ENCODE measurements at regions not wholly inside any gene's neighbourhood (a gene's known extent, or its start where the extent isn't known, plus 50 kb on each side); places are given as distances from the start of the nearest gene placed in this dataset.

DNA sequence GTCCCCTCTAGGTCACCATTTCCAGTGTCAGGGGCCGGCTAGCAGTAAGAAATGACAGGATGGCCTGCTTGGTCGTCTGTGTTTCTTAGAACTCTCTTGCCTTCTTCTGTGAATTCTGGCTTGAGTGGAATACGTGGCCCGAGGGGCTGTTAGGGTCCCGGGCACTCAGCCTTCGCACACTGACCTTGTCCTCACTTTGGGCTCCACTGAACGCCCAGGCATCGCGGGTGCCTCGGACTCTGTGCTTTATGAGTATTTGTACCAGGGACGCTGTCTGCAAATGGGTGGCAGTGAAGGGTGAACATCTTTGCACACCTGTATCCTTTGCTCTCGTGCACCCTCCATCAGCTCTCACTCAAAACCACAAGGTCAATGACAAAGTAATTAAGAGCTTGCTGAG, 123.4 kb upstream of the ANO1 start:
- DNase-seq = no peak

DNA sequence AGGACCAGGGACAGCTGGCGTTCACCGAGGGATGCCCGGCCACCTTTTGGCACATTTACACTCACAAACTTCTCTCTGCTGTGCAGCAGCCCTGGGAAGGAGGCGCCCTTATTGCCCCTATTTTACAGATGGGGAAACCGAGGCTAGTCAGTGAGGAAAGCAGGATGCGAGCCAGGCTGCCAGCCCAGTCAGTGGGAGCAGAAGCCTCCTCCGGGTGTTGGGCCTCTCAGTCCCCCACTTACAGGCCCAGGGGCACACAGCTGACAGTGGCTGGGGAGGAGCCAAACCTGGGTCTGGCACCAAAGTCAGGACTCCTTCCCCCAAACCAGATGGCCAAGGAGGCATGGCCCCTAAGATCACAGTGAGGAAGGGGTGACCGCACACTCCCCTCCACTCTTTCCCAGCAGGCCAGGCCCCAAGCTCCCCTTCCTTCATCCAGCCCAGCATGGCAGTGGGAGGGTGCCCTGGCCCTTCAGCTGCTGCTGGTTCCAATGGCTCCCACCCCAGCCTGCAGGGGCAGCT, 121.4 kb upstream of the ANO1 start:
- DNase-seq = no peak

DNA sequence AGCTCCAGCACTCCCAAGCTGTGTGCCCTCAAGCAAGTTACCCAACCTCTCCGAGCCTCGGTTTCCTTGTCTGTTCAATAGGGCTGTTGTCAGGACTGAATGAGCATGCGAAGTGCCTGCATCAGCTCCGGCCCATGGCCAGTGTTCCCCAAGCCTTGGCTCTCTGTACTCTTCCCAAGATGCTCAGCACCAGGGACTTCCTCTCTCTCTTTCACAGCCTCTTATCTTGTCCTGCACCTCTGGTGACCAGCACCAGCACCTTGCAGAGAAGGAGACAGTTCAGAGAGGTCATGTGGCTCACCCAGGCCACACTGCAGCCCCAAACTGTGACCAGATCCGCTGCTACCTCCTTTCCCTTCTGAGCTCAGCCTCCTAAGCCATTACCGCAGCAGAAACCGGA, 120.3 kb upstream of the ANO1 start:
- DNase-seq = no peak

DNA sequence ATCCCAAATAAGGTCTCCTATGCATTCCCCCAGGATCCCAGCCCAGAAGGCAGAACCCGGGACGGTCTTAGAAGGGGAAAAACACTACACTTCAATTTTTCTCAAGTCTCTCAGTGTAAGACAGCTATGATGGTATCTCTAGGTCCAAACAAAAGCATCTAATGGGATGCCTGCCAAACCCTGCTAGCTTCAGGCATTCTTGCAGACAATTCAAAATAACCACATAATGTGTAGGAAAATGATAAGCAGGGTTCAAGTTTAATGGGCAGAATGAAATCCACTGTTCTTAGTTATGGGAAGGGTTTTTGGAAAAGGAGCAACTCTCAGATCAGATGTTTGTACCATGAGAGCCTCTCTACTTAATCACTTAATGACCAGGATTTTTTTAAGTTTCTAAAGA, 119.8 kb upstream of the ANO1 start:
- DNase-seq = no peak

DNA sequence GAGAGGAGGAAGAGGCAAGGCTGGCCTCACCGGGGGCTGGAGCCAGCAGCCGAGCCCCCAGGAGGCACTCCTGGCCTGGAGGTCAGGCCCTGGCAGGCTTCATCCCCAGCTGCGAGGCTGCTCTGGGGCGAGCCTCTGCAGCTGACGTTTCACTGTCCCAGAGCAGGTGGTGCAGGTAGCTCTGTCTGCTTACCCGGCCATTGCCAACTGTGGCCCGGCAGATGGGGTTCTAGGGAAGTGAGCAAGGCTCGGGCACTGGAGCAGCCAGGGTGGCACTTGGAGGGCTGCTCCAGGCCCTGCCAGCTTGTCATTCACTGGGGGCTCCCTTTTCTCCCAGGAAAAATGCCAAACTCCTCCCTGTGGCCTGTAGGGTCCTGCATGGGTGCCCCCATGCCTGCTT, 118.7 kb upstream of the ANO1 start:
- no peak for DNase-seq

DNA sequence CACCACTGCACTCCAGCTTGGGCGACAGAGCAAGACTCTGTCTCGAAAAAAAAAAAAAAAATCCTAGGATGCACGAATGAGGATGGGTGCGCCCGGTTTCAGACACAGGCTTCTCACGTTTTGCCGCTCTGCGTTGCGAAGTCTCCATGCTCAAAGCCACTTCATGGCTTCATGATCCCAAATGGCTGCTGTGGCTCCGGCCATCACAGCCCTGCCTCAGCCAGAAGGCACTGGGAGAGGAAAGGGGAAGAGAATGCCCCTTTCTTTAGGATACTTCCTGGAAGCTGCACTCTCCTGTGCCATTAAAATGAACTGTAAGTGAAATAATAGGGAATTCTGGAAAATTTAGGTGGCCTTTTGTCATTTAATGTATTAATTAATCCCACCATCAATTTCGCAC, 116.4 kb upstream of the ANO1 start:
- DNase-seq = no peak

DNA sequence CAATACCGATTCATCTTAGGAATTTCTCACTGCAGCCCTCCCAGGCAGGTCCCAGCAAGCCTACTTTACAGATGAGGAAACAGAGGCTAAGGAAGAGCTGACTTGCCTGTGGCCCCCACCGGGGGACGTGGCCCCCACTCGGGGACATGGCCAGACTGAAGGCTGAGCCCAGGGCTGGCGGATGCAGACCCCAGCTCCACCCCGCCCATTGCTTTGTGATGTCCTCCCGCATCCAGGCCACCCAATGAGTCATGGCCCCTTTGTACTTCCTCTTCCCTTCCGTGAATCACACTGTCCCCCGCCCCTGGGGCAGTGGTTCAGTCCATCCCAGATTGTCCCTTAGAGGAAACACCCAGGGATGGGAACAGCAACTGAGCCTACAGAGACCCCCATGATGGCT, 116.0 kb upstream of the ANO1 start:
- no peak for DNase-seq

DNA sequence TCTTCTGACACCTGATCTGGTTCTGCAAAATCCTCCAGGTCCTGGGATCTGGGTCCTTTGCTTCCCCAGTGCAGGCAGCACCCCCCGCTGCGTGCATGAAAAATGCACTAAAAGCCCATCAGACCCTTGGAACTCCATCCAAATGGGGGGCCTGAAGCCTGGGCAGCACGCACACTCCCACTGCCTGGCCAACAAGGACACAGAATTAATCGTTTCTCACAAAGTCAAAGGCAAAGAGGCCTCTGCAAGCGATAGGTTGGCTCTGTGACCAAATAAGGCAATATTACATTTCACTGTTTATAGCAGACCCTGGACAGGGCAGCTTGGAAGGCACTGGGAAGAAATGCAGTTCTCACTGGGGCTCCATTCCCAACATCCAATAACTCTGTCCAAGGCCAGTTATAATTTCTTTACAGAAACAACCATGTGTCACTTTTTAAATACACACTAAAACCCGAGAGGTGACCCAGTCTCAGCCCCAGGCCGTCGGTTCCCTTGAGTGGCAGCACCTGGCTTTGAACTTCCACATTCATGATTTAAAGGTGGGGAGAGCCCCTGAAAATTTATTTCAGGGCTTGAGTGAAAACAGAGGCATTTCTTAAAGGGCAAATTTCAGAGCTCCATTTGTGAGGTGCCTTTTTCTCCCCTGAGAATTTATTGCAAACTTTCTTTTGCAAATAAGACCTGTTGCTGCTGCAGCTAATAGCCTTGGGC, 114.4 kb upstream of the ANO1 start:
- no peak for DNase-seq

DNA sequence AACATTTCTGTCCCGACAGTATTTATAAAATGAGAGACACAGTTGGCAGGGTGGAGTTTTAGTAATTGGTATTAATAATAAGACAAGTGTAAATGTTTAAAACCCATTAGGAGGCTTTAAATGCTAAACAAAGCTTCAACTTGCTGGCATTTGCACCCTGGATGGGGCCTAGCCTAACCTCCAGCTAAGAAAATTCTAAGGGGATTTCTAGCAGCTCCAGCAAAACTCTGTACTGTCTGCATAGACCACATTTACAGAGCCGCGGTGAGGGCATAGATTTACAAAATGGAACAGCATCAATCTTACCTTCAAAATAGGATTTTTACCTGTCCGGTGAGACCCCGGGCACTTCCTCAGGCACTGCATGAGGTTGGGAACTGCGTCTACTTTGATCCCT, 113.9 kb upstream of the ANO1 start:
- DNase-seq = no peak

DNA sequence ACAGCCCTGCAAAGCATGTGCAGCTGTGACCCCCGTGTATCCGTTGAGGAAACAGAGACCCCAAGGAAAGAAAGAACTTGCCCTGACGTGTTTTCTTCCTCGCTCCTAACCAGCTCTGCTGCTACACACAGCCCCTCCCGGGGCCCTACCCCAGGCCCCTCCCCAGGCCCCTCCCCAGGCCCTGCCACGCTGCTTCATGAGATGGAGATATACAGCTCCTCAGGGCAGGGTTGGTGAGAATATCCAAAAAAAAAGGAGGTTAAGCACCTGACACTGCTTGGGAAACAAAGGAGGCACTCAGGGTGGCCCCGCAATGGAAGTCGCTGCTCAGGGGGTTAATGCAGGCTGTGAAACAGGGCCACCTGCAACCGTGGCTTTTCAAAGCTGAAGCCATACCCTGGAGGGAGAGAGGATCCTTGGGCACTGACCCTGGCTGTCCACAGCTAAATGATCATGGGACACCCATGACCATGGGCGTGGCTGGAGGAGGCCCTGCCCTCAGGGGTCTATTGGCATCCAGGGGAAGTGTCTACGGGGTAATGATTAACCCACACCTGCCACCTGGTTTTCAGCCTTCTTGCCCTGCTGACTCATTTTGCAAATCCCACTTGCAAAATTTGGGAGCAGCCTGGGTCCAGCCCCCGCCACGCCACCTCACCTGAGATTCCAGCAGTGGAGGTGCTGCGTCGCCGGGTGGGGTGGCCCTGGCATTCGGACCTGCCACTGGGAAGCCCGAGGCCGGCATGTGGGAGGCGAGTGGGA, 112.1 kb upstream of the ANO1 start:
- DNase-seq = no peak

DNA sequence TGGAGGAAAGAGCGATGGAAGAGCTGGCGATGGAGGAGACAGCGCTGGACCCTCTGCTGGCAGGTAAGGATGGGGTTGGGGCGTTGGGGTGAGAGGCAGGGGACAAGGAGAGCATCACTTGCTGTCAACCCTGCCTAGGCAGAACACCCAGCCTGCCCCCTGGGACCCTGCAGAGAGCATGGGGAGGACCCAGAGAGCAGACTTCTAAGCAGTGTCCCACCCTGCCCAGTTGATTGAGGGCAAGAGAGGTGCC, 111.6 kb upstream of the ANO1 start:
- no peak for DNase-seq

DNA sequence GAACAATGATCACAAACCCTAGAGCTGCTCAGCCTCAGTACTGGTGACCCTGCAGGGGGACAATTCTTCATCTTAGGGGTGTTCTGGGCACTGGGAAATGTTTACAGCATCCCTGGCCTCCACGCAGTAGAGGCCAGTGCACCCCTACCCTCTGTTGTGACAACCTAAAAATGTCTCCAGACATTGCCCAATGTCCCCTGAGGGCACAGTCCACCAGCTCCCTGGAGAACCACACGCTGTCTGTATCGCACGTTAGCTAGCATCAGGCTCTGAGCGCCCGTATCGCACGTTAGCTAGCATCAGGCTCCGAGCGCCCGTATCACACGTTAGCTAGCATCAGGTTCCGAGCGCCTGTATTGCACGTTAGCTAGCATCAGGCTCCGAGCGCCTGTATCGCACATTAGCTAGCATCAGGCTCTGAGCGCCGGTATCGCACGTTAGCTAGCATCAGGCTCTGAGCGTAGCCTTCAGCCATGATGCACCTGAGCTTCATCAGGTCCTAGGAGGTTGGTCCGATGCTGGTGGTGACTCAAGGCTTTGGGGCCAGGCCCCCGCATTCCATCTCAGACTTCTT, 111.1 kb upstream of the ANO1 start:
- DNase-seq = no peak

DNA sequence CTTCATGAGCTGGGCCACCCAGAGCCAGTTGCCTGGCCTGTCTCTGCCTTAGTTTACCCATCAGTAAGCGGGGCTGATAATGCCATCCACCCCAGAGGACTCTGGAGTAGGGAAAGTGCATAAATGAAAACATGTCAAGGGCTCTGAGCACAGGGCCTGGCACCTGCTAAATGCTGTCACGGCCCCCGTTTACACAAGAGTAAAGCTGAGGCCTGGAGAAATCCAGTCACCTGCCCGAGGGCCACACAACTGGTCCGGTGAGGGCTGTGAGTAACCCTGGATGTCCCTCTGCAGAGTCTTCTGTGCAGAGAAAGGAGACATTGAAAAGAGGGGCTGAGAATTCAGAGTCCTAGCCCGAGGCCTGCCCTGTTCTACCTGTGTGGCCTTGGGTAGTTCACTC, 110.6 kb upstream of the ANO1 start:
- DNase-seq = no peak

DNA sequence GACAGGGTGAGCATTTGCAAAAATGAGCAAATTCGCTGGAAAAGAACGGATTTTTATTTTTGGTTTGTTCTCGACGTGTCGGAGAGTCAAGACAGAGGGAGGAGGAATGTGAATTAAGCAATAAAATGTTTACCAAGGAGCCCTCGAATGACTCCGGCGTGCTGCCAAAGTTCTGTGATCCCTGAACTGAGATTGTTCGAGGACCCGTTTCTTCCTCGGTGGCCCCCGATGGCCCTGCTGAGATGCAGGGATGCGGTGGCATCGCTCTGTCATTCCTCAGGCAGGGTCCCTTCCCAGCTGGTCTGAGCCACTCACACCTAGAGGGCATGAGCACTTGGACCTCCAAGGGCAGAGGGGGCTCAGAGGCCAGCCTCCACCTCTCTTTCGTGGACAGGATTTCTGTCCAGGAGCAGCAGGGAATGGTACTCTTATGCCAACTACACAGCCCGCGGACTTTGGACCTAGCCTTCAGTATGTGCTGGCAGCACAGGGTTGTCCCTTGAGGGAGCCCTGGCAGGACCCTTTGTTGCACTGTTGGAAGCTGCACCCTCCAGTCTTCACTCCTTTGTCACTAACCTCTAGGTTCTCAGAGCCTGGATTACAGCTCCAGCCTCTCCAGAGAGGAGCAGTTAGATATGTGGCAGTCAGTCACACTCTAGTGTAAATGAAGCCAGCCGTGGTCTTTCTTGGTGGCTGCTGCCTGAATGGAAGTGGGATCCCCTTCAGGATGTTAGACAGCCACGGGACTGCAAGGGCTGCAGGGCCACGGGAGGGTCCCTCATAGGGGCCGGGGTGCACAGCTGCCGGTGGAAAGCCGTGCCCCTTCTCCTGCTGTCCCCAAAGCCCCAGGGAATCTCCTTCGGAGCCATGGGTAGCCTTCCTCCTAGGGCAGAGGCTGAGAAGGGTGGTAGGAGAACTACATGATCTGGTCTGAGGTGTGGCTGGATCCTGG, 109.4 kb upstream of the ANO1 start:
- DNase-seq = no peak

DNA sequence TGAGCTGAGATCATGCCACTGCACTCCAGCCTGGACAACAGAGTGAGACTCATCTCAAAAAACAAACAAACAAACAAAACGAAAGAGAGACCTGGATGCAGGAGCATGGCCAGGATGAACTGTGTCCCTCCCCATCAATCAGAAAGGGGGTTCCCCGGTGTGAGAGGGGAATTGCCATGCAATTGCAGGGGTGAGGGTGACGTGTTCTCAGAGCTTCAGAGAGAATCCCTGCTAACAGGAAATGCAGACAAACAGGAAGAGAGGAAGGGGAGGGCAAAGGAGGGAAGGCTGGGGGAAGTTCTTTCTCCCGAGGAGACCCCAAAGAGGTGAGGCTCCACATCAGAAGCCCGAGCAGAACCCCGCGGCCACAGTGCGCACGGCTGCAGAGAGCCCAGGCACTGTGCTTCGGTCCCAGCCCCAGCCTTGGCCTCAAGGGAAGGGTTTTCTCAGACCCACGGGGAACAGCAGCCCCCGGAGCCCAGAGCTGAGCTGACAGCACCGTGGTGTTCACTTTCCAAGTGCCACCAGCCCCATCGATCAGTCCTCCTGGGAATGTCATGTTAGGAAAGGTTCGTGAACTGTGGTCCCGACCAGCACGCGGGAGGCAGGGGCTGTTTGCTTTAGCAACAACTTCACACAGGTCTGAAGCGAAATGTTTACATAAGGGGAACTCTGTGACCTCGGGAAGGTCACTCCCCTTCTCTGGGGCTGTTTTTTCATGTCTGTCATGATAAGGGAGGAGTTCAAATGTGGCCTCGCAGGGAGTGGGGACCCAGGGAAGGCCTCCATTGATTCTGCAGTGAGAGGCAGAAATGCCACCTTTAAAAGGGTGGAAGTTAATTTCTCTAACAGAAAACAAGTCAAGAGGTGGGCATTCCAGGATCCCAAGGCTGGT, 108.0 kb upstream of the ANO1 start:
- DNase-seq = no peak

DNA sequence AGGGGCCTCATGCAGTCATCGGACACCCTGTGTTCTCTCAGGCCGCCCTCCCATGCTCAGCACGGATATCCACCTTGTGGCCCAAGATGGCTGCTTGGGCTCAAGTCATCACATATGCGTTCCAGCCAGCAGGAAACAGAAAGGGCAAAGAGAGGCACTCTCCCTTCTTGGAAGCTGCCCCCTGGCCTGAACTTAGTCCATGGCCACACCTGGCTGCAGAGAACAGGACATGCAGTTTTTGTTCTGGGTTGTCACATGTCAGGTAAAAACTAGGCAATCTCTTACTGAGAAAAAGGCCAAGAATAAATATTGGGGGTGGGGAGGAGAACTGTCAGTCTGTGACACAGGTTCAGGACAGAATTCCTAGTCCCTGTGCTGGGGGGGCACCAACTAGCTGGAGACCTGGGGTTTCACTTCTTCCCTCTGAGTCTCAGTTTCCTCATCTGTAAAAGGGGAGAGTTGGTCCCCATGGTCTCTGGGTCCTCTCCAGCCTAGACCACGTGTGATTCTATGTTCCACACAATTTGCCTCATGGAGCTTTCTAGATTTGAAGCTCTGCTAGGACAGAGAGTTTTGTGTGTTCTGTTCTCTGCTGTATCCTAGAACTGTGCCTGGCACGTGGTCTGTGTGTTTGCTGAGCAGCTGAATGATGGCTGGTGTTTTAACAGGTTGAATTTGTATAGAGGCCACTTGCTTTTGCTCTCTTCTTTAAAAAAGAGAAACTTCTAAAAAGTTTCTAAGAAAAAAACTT, 107.2 kb upstream of the ANO1 start:
- DNase-seq = no peak

DNA sequence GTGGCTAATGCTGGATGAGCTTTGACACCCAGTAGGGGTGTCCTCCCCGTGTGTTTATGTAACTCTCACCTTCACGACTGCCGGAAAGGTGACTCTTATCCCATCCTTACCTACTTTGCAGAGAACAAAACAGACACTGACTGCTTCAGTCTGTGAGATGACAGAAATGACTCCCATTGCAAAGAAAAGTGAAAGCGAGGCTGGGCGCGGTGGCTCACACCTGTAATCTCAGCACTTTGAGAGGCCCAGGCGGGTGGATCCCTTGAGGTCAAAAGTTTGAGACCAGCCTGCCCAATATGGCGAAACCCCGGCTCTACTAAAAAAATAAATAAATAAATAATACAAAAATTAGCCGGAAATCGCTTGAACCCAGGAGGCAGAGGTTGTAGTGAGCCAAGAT, 106.4 kb upstream of the ANO1 start:
- no peak for DNase-seq

DNA sequence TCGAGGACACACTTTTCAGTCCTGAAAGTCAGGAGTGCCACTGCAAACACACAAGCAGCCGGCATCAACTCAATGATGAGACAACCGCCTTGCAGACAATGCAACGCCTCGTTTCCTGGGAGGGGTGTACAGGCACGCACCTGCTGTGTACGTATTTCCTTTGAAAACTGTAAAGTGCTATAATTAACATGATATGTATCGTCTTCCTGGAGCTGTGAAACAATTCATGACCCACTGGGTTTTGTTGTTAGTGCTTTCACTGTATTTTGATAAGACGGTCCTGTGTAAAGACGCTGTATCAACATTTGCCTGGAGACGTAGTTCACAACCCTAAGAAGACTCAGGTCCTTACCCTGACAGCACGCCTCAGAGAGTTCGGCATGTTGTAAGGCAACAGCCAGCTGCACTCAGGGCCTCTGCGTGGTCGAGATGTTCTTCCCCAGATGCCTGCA, 105.7 kb upstream of the ANO1 start:
- DNase-seq = no peak

DNA sequence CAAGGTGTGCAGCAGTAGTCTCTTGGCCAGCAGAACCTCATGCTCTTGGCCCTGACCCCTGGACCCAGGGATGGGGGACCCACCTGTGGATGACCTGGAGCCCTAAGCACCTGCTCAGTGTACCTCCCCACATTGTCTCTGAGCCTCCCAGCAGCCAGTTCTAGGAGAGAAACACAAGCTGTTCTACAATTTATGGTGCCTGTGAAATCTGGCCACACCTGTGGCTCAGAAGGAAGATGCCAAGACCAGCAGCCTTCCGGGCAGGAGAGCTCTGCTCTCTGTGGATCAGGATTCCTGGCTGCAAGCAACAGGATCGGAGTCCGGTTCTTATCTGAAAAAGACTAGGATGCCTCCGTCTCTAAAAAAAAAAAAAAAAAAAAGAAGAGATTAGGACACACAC, 103.6 kb upstream of the ANO1 start:
- no peak for DNase-seq

DNA sequence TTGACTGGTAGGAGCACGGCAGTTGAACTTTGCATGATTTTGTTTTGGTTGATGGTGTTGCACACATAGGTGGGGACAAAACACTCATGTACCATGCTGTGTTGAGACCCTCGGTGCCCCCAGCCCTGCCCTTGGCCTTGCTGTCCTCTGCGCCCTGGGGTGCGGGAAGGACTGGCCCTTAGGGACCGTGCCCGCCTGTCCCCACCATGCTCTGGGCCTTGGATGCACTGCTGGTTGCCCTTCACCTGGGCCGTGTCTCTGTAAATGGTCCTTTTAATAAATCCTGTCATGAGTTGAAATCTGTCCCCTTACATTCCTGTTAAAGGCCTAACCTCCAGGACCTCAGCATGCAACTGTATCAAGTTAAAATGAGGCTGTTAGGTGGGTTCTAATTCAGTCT, 102.3 kb upstream of the ANO1 start:
- DNase-seq = no peak

DNA sequence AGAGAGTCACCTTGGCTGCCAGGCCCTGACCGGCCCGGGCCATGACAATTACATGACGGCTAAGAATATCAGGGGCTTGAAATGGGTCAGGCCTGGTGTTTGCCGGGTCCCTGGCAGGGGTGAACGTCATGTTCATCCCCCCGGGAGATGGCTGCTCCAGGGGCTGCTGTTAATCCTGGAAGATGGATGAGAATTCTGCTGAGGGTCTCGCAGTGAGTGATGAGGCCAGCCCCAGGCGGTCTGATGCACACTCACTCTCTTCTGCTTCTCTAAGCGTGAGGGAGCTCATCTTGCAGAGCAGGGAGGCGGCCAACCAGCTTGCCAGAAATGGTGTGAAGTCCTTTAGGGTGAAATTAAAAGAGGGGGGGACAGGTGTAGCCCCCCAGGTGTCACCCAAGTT, 101.3 kb upstream of the ANO1 start:
- DNase-seq = no peak

Measured in midbrain (tissue), 1 donor.